T-helper 22 cell (primary cell): ENCODE measurements at regions not wholly inside any gene's neighbourhood (a gene's known extent, or its start where the extent isn't known, plus 50 kb on each side); places are given as distances from the start of the nearest gene placed in this dataset.
"Not testable (repeated sequence)": the region's sequence is repeated elsewhere in the genome, so short reads cannot be mapped to it uniquely, and the experiment has no call there.

ENCODE experiments used
- DNase-seq: peaks from one replicate; pipeline ENCODE4 v3.0.0-alpha.2; 2020; ENCODE audit warnings: low read depth

- DNase-seq = not testable (repeated sequence)
Observed at GRCh38 chr2:132273585-132273984, 111.8 kb upstream of the ANKRD30BL start.

DNA sequence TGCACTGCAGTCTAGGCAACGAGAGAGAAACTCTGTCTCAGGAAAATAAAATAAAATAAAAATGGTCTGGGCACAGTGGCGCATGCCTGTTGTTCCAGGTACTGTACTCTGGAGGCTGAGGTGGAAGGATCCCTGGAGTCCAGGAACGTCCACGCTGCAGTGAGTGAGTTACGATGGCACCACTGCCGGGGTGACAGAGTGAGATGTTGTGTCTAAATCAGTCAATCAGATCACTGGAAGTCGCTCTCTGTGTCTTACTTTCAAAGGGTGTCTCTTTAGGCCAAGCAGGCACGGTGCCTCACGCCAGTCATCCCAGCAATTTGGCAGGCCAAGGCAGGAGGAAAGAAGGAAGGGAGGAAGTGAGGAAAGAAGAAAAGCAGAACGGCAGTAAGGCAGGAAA, 112.2 kb upstream of the ANKRD30BL start:
- no peak for DNase-seq

- no peak for DNase-seq
Observed at GRCh38 chr2:132275396-132275795, 113.6 kb upstream of the ANKRD30BL start.

- no peak for DNase-seq
Observed at GRCh38 chr2:132276571-132276981, 114.8 kb upstream of the ANKRD30BL start.

DNA sequence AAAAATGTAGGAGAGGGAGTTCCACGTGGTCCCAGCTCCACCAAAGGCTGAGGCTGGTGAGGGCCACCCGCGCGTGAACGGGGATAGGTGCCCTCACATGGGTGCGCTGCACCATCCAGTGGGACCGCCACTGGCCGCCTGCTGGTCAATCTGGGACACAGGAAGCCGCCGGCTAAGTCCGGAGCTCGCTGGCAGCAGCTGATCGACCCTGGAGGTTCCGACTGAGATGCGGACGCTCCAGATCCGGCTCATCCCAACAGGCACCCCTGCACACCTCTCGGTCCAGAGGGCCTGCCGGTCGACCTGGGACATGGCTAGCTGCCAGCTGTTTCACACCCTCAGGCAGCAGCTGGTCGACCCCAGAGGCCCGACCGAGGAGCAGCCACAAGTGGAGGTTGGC, 116.5 kb upstream of the ANKRD30BL start:
- no peak for DNase-seq

- no peak for DNase-seq
Observed at GRCh38 chr2:132279344-132279743, 117.6 kb upstream of the ANKRD30BL start.

- no peak for DNase-seq
Observed at GRCh38 chr2:132279930-132280615, 118.3 kb upstream of the ANKRD30BL start.

- DNase-seq = no peak
Observed at GRCh38 chr2:132280912-132281311, 119.2 kb upstream of the ANKRD30BL start.

- DNase-seq = not testable (repeated sequence)
Observed at GRCh38 chr2:132282104-132282503, 120.4 kb upstream of the ANKRD30BL start.

DNA sequence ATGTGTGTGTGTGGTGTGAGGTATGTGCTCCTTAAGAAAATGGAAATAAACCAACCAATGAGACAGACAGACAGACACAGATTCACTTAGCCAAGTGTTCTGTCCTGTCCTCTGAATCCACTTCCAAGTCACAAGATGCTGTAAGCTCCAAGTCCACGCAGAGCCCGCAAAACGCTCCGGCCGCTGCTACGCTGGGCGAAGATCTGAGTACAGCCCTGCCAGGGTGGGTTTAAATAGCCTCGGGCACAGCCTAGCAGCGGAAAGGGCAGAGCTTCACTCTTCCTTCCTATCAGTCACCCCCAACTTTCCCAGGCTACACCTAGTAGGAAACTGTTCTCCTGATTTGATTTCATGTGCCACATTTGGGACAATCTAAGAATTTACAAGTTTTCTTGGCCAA, 121.2 kb upstream of the ANKRD30BL start:
- no peak for DNase-seq

GRCh38 chr2:132286289-132286911, 124.6 kb upstream of the ANKRD30BL start:
- not testable (repeated sequence) for DNase-seq

DNA sequence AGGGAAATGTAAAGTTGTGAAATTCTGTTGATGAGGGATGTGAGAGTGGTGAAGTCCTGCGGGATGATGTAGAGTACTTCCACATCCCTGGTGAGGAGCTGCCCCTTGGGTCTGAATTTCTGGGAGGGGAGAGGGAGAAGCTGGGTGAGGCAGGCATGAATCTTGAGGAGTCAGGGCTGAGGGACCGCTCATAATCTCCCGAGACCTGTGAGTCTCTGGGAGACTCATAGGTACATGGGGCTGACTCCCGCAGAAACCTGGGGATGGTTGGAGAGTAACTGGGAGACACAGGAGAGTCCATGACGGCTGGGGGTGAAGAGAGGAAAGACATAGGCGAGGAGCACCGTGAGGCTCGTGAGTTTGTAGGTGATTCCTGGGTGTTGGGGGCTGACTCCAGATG, 126.2 kb upstream of the ANKRD30BL start:
- DNase-seq = not testable (repeated sequence)

DNA sequence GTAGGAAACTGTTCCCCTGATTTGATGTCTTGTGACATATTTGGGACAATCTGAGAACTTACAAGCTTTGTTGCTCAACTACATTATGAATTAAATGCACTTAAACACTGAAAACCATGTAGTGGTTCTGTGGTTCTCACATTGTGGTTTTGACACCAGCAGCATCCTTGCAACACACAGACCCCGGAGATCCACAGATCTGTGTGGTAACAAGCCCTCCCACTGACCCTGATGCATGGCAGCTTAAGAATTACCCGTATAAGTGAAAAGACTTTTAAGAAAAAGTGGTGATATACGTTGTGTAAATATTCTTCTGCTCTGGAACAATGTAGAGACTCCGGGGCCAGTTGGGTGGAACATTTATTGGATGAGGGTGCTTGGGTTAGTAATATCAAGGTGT, 127.4 kb upstream of the ANKRD30BL start:
- DNase-seq = not testable (repeated sequence)

DNA sequence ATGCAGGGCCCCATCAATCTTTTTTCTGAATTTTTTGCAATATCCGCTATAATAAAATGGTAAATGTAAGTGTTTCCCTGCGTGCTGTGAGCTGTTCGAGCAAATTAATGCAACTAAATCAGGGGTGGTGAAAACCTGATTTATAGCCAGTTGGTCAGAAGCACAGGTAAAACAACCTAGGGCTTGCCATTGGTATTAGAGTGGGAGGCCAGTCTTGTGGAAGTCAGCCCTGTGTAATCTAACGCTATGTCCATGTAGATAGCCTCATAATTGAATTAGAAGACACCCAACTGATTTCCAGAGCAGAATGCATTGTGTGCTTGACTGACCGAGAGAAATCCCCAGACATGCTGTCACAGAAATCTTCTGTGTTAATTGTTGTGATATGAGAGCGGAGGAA, 126.8 kb upstream of the GPR39 start:
- DNase-seq = not testable (repeated sequence)

DNA sequence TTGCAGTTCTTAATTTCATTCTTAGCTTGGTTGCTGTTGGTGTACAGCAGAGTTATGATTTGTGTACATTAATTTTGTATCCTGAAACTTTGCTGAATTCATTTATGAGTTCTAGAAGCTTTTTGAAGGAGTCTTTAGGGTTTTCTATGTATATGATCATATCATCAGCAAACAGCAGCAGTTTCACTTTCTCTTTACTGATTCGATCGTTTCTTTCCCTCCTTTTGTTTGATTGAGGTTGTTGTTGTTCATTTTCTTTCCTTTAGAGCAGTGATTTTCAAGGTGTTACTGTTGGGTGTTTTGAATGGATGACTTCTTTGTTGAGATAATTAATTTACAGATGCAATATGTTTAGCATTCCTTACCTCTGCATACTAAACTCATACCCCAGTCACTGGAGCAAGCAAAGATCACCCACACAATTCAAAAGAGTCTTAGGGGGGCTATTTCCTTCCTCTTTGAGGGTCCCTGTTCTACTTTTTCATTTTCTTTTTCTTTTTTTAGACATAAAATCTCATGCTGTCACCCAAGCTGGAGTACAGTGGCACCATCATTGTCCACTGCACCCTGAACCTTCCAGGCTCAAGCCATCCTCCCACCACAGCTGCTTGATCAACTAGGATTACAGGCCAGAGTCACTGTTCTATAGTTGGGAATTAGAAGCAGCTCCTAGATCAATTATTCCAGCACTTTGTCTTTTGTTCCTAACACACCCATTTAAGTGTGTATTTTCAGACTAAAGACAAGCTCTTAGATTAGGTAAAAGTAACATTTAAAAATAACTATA, 115.8 kb upstream of the GPR39 start:
- DNase-seq = not testable (repeated sequence)

GRCh38 chr2:132304661-132305380, 111.8 kb upstream of the GPR39 start:
- not testable (repeated sequence) for DNase-seq

- not testable (repeated sequence) for DNase-seq
Observed at GRCh38 chr2:132307613-132308198, 108.9 kb upstream of the GPR39 start.

DNA sequence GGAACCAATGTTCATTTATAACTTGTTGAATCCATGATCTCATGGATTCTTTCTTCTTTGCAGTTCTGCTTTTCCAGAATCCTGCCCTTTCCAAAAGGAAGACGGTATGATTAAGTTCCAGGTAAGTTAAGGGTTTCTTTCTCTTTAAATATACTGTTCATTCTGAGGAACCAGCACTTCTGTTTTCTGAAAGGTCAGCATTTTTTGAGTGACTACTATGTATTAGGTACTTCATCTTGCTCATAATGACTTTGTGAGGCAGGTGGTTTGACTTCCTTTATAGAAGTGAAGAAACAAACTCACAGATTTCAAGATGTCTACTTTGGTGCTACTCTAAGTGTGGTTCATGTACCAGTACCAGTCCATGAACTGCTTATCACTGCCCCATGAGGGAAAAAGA, 107.4 kb upstream of the GPR39 start:
- not testable (repeated sequence) for DNase-seq

- not testable (repeated sequence) for DNase-seq
Observed at GRCh38 chr2:132315546-132315945, 101.1 kb upstream of the GPR39 start.

DNA sequence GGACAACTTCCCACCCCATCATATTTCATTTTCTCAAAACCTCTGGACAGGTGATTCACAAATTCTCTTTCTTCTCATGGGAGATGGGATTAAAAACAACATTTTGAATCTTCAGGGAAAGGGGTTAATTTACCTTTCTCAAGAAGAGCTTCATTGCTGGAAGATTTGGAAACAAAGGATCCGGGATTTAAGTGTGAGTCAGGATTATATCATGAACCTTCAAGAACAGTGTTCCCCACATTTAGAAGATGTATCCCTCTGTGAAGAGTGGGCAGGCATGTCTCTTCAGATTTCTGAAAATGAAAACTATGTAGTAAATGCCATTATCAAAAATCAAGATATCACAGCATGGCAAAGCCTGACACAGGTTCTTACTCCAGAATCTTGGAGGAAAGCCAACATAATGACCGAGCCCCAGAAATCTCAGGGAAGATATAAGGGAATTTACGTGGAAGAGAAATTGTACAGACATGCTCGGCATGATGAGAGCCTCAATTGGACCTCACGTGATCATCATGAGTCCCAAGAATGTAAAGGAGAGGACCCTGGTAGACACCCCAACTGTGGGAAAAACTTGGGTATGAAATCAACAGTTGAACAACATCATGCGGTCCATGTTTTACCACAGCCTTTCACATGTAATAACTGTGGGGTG, 99.5 kb upstream of the GPR39 start:
- DNase-seq = not testable (repeated sequence)

DNA sequence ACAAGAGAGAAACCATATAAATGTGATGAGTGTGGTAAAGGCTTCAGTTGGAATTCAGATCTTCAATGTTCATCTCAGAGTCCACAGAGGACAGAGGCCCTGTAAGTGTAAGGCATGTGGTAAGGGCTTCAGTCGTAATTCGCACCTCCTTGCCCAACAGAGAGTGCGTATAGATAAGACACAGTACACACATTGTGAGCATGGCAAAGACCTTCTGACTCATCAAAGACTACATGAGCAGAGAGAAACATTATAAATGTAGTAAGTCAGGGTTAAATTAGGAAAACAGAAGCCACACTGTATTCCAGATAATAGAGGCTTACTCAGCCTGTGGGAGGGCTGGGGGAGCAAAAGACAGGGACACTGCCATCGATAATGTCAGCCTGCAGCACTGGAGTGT, 98.1 kb upstream of the GPR39 start:
- DNase-seq = not testable (repeated sequence)
